GM18868 (cell line): ENCODE measurements at regions not wholly inside any gene's neighbourhood (a gene's known extent, or its start where the extent isn't known, plus 50 kb on each side); places are given as distances from the start of the nearest gene placed in this dataset.
"Not testable (repeated sequence)": the region's sequence is repeated elsewhere in the genome, so short reads cannot be mapped to it uniquely, and the experiment has no call there.

Experiments used
- ATAC-seq: cut with Tn5 transposase; IDR thresholded peaks from one replicate; pipeline ENCODE4 v1.9.1; 2021; ENCODE audit warnings: mild to moderate bottlenecking, moderate library complexity; ENCODE audit not compliant: unreplicated experiment

- no peak for ATAC-seq
Measured at GRCh38 chr6:78770765-78771164, 96.6 kb upstream of the IRAK1BP1 start.

- ATAC-seq, result no peak
Measured at GRCh38 chr6:78771586-78771985, 95.8 kb upstream of the IRAK1BP1 start.

GRCh38 chr6:78781001-78781400, 86.3 kb upstream of the IRAK1BP1 start:
- no peak for ATAC-seq

- ATAC-seq, result not testable (repeated sequence)
Measured at GRCh38 chr6:78783366-78783765, 84.0 kb upstream of the IRAK1BP1 start.

GRCh38 chr6:78797270-78797669, 70.1 kb upstream of the IRAK1BP1 start:
- no peak for ATAC-seq

GRCh38 chr6:78799682-78800081, 67.7 kb upstream of the IRAK1BP1 start:
- ATAC-seq, result no peak

- ATAC-seq, result not testable (repeated sequence)
Measured at GRCh38 chr6:78806792-78807191, 60.6 kb upstream of the IRAK1BP1 start.

- not testable (repeated sequence) for ATAC-seq
Measured at GRCh38 chr6:78807655-78808355, 59.5 kb upstream of the IRAK1BP1 start.

GRCh38 chr6:78808356-78808891, 58.9 kb upstream of the IRAK1BP1 start:
- no peak for ATAC-seq

- no peak for ATAC-seq
Measured at GRCh38 chr6:78808933-78809332, 58.4 kb upstream of the IRAK1BP1 start.

- peak; percentile 80 for ATAC-seq
Measured at GRCh38 chr6:78810146-78810545, 57.2 kb upstream of the IRAK1BP1 start.

- ATAC-seq, result no peak
Measured at GRCh38 chr6:78810698-78811097, 56.7 kb upstream of the IRAK1BP1 start.
